Femur (tissue), 1 donor: ENCODE measurements at regions not wholly inside any gene's neighbourhood (a gene's known extent, or its start where the extent isn't known, plus 50 kb on each side); places are given as distances from the start of the nearest gene placed in this dataset.

Experiments
- DNase-seq: peaks from one replicate; pipeline ENCODE4 v3.0.0-alpha.2; 2017

- DNase-seq: no peak
Observed at GRCh38 chr2:133667968-133668367, 99.7 kb upstream of the NCKAP5 start.

GRCh38 chr2:133668547-133668946, 100.3 kb upstream of the NCKAP5 start:
- no peak for DNase-seq

- DNase-seq: peak; percentile 42
Observed at GRCh38 chr2:133673305-133673905, 105.1 kb upstream of the NCKAP5 start.

GRCh38 chr2:133674066-133674432, 105.8 kb upstream of the NCKAP5 start:
- DNase-seq: no peak

GRCh38 chr2:133674433-133675331, 106.4 kb upstream of the NCKAP5 start:
- DNase-seq: peak; percentile 84

- no peak for DNase-seq
Observed at GRCh38 chr2:133676392-133677130, 108.3 kb upstream of the NCKAP5 start.

- no peak for DNase-seq
Observed at GRCh38 chr2:133680343-133681049, 112.2 kb upstream of the NCKAP5 start.

- DNase-seq: no peak
Observed at GRCh38 chr2:133682347-133682746, 114.1 kb upstream of the NCKAP5 start.

- DNase-seq: no peak
Observed at GRCh38 chr2:133682906-133683305, 114.6 kb upstream of the NCKAP5 start.

GRCh38 chr2:133685636-133686215, 117.5 kb upstream of the NCKAP5 start:
- DNase-seq: peak; percentile 42

- DNase-seq: no peak
Observed at GRCh38 chr2:133690780-133691179, 122.5 kb upstream of the NCKAP5 start.

- DNase-seq: no peak
Observed at GRCh38 chr2:133691336-133691735, 123.1 kb upstream of the NCKAP5 start.

- DNase-seq: no peak
Observed at GRCh38 chr2:133705287-133705686, 137.0 kb upstream of the NCKAP5 start.

GRCh38 chr2:133710613-133711012, 142.3 kb upstream of the NCKAP5 start:
- DNase-seq: no peak

- DNase-seq: no peak
Observed at GRCh38 chr2:133711201-133711600, 142.9 kb upstream of the NCKAP5 start.

- DNase-seq: no peak
Observed at GRCh38 chr2:133711806-133712205, 143.5 kb upstream of the NCKAP5 start.

- no peak for DNase-seq
Observed at GRCh38 chr2:133712369-133712768, 144.1 kb upstream of the NCKAP5 start.

- DNase-seq: no peak
Observed at GRCh38 chr2:133713049-133713580, 144.9 kb upstream of the NCKAP5 start.

GRCh38 chr2:133716166-133716565, 147.9 kb upstream of the NCKAP5 start:
- no peak for DNase-seq

GRCh38 chr2:133717497-133717896, 149.2 kb upstream of the NCKAP5 start:
- no peak for DNase-seq

- DNase-seq: peak; percentile 41
Observed at GRCh38 chr2:133718688-133719201, 150.5 kb upstream of the NCKAP5 start.

GRCh38 chr2:133720429-133720828, 152.2 kb upstream of the NCKAP5 start:
- DNase-seq: no peak
